ENCODE measurements at regions not wholly inside any gene's neighbourhood (a gene's known extent, or its start where the extent isn't known, plus 50 kb on each side); places are given as distances from the start of the nearest gene placed in this dataset.

- TF ChIP-seq, protein P1, sequence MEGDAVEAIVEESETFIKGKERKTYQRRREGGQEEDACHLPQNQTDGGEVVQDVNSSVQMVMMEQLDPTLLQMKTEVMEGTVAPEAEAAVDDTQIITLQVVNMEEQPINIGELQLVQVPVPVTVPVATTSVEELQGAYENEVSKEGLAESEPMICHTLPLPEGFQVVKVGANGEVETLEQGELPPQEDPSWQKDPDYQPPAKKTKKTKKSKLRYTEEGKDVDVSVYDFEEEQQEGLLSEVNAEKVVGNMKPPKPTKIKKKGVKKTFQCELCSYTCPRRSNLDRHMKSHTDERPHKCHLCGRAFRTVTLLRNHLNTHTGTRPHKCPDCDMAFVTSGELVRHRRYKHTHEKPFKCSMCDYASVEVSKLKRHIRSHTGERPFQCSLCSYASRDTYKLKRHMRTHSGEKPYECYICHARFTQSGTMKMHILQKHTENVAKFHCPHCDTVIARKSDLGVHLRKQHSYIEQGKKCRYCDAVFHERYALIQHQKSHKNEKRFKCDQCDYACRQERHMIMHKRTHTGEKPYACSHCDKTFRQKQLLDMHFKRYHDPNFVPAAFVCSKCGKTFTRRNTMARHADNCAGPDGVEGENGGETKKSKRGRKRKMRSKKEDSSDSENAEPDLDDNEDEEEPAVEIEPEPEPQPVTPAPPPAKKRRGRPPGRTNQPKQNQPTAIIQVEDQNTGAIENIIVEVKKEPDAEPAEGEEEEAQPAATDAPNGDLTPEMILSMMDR (IDR thresholded peaks at IDR 0.05) = no peak
- no peak for TF ChIP-seq POLR2A (IDR thresholded peaks at IDR 0.05)
Observed at GRCh38 chr3:81268526-81268925, 492.9 kb downstream of the GBE1 start.

Measured in esophagus squamous epithelium (tissue), 4 donors.